NCI-H1694 treated with DMSO at 0.1 percent for 48 hours (cell line): ENCODE measurements at regions not wholly inside any gene's neighbourhood (a gene's known extent, or its start where the extent isn't known, plus 50 kb on each side); places are given as distances from the start of the nearest gene placed in this dataset.
"Not testable (repeated sequence)": the region's sequence is repeated elsewhere in the genome, so short reads cannot be mapped to it uniquely, and the experiment has no call there.

Experiments used
- DNase-seq: peaks from one replicate; lab custom pipeline; 2025; lab: John Stamatoyannopoulos, UW

DNA sequence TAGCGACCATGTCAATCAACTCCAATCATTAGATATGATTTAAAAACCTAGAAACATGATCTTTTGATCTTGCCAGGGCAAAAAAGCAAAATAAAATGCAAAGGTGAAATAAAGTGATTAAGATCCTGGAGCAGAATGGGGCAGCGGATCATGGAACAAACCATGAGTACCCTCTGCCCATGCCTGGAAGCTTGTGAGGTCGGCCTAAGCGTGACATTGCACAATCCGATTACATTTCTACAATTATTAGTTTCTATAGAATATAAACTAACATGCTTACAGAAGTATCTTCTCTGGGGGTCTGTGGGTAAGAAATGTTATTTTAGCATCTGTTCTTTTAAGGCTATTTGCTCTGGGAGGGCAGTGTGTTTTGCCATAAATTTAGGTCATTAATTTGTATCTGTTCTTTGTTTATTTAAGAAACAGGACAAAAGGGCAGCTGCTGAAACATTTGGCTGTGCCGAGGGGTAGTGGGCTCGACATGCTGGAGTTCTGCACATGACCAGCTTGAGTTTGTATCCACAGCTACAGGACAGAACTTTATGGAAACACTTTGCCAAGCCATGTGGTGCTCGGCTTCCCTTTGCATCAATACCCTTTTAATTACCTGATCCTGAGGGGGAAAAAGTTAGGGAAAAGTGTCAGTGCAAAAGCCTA, 55.9 kb downstream of the ZBTB18 start:
- no peak for DNase-seq

- DNase-seq, result no peak
Observed at GRCh38 chr1:244111027-244111426, 59.9 kb downstream of the ZBTB18 start.

DNA sequence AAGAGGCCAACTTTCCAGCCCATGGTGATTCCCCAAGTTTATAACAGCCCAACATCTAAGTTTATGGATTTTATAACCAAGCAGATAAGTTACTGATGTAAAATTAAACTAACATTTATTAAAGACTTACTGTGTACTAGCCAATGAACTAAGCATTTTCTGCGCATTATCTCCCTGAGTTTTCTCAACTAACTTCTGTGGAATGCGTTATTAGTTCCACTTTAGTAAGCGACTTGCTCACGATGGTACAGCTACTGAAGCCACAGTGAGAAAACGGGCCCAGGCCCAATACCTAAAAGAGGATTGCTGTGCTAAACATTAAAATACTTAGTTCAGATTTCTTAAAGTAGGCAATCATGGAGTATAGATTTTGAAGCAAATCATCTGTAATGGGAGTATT, 61.0 kb downstream of the ZBTB18 start:
- DNase-seq, result no peak

- DNase-seq, result no peak
Observed at GRCh38 chr1:244112636-244113035, 61.6 kb downstream of the ZBTB18 start.

DNA sequence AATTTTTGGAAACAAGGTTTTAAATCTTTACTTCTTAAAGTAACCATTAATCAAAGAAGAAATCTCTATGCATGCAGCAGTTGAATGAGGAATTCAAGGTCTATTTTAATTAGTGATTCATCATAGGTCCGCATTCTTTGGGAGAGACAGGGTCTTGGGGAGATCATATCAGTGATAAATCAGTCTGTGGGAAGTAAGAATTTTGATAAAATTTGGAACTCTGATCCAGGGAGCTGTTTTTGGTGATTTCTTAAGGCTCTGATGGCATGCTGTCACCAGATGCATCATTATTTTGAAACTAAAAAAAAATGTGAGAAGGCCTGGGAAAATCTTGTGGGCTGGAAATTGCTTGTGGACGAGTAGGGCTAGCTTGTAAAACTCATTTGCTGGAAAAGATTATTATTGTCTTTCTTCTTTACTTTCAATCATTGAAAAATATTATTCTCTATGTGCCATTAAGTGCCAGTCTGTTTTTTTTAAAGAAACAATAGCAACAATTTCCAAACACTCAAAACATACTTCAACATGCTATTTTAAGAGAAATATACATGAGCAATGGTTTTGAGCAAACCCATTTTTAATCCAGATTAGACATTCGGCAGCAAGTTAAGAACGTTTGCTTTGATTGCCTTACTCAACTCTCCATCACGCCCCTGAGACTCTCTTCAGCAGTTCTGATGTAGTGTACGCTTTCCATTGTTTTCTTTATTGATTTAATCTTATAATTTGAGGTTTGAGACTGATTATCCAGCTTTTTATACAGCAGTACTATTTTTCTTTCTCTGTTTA, 62.6 kb downstream of the ZBTB18 start:
- DNase-seq, result no peak

- no peak for DNase-seq
Observed at GRCh38 chr1:244114892-244115291, 63.8 kb downstream of the ZBTB18 start.

- no peak for DNase-seq
Observed at GRCh38 chr1:244116946-244117345, 65.9 kb downstream of the ZBTB18 start.

GRCh38 chr1:244118109-244118761, 67.2 kb downstream of the ZBTB18 start:
- DNase-seq, result no peak

GRCh38 chr1:244128591-244129383, 77.7 kb downstream of the ZBTB18 start:
- DNase-seq, result no peak

- DNase-seq, result no peak
Observed at GRCh38 chr1:244137276-244137675, 86.2 kb downstream of the ZBTB18 start.

DNA sequence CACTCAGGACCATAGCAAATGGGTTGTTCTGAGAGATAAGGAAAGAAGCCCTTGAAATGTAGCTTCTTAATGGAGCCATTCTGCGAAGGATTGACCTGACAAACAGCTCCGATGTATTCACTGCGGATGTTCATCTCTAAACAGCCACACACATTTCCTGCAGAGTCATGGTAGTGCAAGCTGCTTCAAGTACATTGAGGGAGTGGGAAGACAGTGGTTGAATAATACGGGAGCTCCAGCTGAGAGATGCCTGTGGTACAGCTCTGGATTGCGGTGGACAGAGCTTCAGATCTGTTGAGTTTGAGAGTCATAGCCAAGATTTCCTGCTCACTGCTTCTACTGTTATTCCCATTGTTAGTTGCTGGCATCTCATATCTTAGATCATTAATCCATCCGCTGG, 86.6 kb downstream of the ZBTB18 start:
- DNase-seq, result no peak

DNA sequence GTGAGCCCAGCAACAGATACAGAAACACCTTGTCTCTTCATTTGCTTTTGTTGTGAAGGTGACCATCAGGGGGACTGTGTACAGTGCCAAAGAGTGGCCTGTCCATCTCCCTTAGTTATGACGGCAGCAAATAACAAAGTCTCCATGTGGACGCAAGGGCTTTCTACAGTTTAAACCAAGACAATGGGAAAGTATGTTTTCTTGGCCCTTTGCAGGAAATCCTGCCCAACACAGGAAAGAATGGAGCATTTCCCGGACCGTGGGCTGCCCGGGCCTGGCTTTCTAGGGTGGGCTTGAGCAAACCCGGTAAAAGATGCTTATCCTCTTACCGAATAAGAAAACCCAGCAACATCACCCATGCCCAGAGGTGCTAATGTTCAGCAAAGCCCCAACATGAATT, 87.3 kb downstream of the ZBTB18 start:
- DNase-seq, result no peak

DNA sequence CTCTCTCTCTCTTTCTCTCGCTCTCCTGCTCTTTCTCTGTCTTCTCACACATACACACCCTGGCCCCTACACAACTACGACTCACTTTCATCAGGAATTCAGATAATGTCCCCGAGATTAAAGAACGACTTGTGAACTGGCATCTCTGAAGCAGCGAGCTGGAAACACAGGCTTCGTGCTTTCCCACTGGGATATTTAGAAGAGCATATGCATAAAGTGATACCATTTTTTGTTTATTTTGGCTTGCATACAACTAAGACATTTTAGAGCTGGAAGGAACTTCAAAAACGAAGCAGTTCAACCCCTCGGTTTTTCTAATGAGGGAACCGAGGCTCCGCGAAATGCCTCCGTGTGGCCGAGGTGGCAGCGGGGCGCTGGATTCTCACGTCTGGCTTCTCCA, 88.6 kb downstream of the ZBTB18 start:
- DNase-seq, result no peak

GRCh38 chr1:244140420-244140819, 89.3 kb downstream of the ZBTB18 start:
- no peak for DNase-seq

GRCh38 chr1:244144053-244144452, 93.0 kb downstream of the ZBTB18 start:
- no peak for DNase-seq

- DNase-seq, result no peak
Observed at GRCh38 chr1:244150071-244150470, 99.0 kb downstream of the ZBTB18 start.

- DNase-seq, result no peak
Observed at GRCh38 chr1:244150665-244151064, 99.6 kb downstream of the ZBTB18 start.

- no peak for DNase-seq
Observed at GRCh38 chr1:244151537-244151936, 100.5 kb downstream of the ZBTB18 start.

- DNase-seq, result no peak
Observed at GRCh38 chr1:244154508-244154871, 103.4 kb downstream of the ZBTB18 start.

DNA sequence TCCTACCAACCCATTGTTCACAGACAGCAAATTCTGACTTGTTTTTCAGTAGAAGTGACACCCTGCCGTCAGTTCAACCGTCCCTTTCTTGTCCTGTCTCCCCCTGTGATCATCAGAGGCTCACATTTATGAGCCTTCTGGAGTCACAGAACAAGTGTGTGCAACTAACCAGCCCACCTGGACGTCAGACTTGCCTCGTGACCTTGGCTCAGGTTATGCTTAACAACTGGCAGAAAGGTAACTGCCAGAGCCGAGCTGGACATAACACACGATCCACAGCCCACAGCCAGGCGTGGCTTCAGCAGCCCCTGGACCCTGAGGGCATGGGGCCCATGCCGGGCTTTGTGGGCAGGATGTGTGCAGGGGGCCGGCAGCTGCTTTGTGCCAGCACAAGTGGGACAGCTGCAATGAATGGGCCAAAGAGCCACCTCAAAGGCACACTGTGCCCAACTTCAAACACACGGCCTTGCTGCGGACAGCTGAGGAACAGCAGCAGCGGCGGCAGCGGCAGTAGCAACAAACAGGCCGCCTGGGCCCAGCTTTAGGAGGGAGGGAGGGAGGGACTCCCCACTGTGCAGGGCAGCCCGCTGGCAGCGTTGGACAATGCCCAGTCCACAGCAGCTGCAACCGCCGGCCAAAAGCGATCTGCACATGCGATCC, 103.9 kb downstream of the ZBTB18 start:
- no peak for DNase-seq

GRCh38 chr1:244155661-244156060, 104.6 kb downstream of the ZBTB18 start:
- DNase-seq, result no peak

DNA sequence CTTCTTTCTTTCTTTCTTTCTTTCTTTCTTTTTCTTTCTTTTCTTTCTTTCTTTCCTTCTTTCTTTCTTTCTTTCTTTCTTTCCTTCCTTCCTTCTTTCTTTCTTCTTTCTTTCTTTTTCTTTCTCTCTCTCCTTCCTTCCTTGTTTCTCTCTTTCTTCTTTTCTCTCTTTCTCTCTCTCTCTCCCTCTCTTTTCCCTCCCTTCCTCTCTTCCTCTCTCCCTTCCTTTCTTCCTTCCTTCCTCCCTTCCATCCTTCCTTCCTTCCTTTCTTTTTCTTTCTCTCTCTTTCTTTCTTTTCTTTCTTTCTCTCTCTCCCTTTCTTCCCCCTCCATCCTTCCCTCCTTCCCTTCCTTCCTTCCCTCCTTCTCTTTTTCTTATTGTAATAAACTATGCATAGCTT, 105.5 kb downstream of the ZBTB18 start:
- not testable (repeated sequence) for DNase-seq
